H9 (cell line): ENCODE measurements at regions not wholly inside any gene's neighbourhood (a gene's known extent, or its start where the extent isn't known, plus 50 kb on each side); places are given as distances from the start of the nearest gene placed in this dataset.

ENCODE experiments used
- DNase-seq: peaks from one replicate; pipeline ENCODE4 v3.0.0-alpha.2; 2017
- H2AFZ ChIP-seq: one replicate; pipeline ENCODE4 v1.6.1; 2013; ENCODE audit warnings: mild to moderate bottlenecking, low read length, control low read depth, moderate library complexity
- H2AK5ac ChIP-seq: 2 replicates; pipeline ENCODE4 v1.6.1; 2013; ENCODE audit warnings: low read length, control low read depth, mixed read lengths; ENCODE audit not compliant: insufficient read length
- H2BK120ac ChIP-seq: one replicate; pipeline ENCODE4 v1.6.1; 2013; ENCODE audit warnings: low read depth, mild to moderate bottlenecking, low read length, control low read depth, inconsistent platforms; ENCODE audit not compliant: poor library complexity, severe bottlenecking
- H2BK12ac ChIP-seq: 2 replicates; pipeline ENCODE4 v1.6.1; 2013; ENCODE audit warnings: low read length, control low read depth, mixed read lengths, low read depth; ENCODE audit not compliant: insufficient read length
- H2BK15ac ChIP-seq: 2 replicates; pipeline ENCODE4 v1.6.1; 2013; ENCODE audit warnings: low read depth, low read length, control low read depth
- H2BK20ac ChIP-seq: one replicate; pipeline ENCODE4 v1.6.1; 2013; ENCODE audit warnings: low read depth, mild to moderate bottlenecking, low read length, control low read depth, inconsistent platforms; ENCODE audit not compliant: poor library complexity, severe bottlenecking
- H2BK5ac ChIP-seq: 2 replicates; pipeline ENCODE4 v1.6.1; 2013; ENCODE audit warnings: low read length, control low read depth, mixed read lengths; ENCODE audit not compliant: insufficient read length
- H3K14ac ChIP-seq: 2 replicates; pipeline ENCODE4 v1.6.1; 2013; ENCODE audit warnings: low read length, control low read depth; ENCODE audit not compliant: insufficient read depth
- H3K18ac ChIP-seq: 2 replicates; pipeline ENCODE4 v1.6.1; 2013; ENCODE audit warnings: low read depth, mild to moderate bottlenecking, mixed read lengths, low read length, control low read depth; ENCODE audit not compliant: insufficient read length
- H3K23ac ChIP-seq: 2 replicates; pipeline ENCODE4 v1.6.1; 2013; ENCODE audit warnings: low read length, control low read depth, mixed read lengths, low read depth; ENCODE audit not compliant: insufficient read length
- H3K23me2 ChIP-seq: 2 replicates; pipeline ENCODE4 v1.6.1; 2013; ENCODE audit warnings: low read depth, mild to moderate bottlenecking, mixed read lengths, low read length, control low read depth; ENCODE audit not compliant: insufficient read length, poor library complexity, severe bottlenecking
- H3K27ac ChIP-seq: 2 replicates; pipeline ENCODE4 v1.5.1; 2013; ENCODE audit warnings: low read length, control low read depth, mixed read lengths, low read depth; ENCODE audit not compliant: insufficient read length
- H3K27me3 ChIP-seq: 2 replicates; pipeline ENCODE4 v1.6.1; 2013; ENCODE audit warnings: low read length, control low read depth, inconsistent platforms; ENCODE audit not compliant: insufficient read depth
- H3K4ac ChIP-seq: 2 replicates; pipeline ENCODE4 v1.6.1; 2013; ENCODE audit warnings: low read depth, mild to moderate bottlenecking, control low read depth, inconsistent platforms, low read length, moderate library complexity
- H3K4me1 ChIP-seq: 2 replicates; pipeline ENCODE4 v1.6.1; 2013; ENCODE audit warnings: low read length, control low read depth, inconsistent platforms; ENCODE audit not compliant: insufficient read depth
- H3K4me2 ChIP-seq: 2 replicates; pipeline ENCODE4 v1.6.1; 2013; ENCODE audit warnings: low read length, control low read depth, mixed read lengths; ENCODE audit not compliant: insufficient read length, insufficient read depth
- H3K56ac ChIP-seq: 2 replicates; pipeline ENCODE4 v1.6.1; 2013; ENCODE audit warnings: low read depth, mild to moderate bottlenecking, mixed read lengths, low read length, control low read depth; ENCODE audit not compliant: insufficient read length
- H3K79me1 ChIP-seq: 2 replicates; pipeline ENCODE4 v1.6.1; 2013; ENCODE audit warnings: low read depth, mild to moderate bottlenecking, moderate library complexity, low read length, control low read depth, inconsistent platforms; ENCODE audit not compliant: insufficient read depth, poor library complexity, severe bottlenecking
- H3K79me2 ChIP-seq: 2 replicates; pipeline ENCODE4 v1.6.1; 2013; ENCODE audit warnings: low read length, control low read depth, inconsistent platforms; ENCODE audit not compliant: insufficient read depth
- H3K9ac ChIP-seq: 2 replicates; pipeline ENCODE4 v1.6.1; 2013; ENCODE audit warnings: low read length, control low read depth, mixed read lengths; ENCODE audit not compliant: insufficient read length; ENCODE audit errors: extremely low read depth
- H3K9me3 ChIP-seq: one replicate; pipeline ENCODE4 v1.6.1; 2013; ENCODE audit warnings: low read depth, low read length, inconsistent platforms; ENCODE audit not compliant: control insufficient read depth
- H3T11ph ChIP-seq: one replicate; pipeline ENCODE4 v1.6.1; 2013; ENCODE audit warnings: mild to moderate bottlenecking, low read length, control low read depth, inconsistent platforms
- H4K20me1 ChIP-seq: one replicate; pipeline ENCODE4 v1.6.1; 2013; ENCODE audit not compliant: control insufficient read depth, insufficient read length, insufficient read depth
- H4K5ac ChIP-seq: 2 replicates; pipeline ENCODE4 v1.6.1; 2013; ENCODE audit warnings: low read depth, mild to moderate bottlenecking, mixed read lengths, low read length, control low read depth; ENCODE audit not compliant: insufficient read length
- H4K8ac ChIP-seq: replicated peaks from 2 replicates; pipeline ENCODE4 v1.6.1; 2013; ENCODE audit warnings: low read length, control low read depth, mixed read lengths, low read depth; ENCODE audit not compliant: insufficient read length
- H4K91ac ChIP-seq: 2 replicates; pipeline ENCODE4 v1.6.1; 2013; ENCODE audit warnings: low read depth, mild to moderate bottlenecking, moderate library complexity, mixed read lengths, low read length, control low read depth; ENCODE audit not compliant: insufficient read length
- H3K27ac Mint-ChIP-seq, 3 experiments: 2 replicates in 2 of 3; 3 replicates in 1 of 3; pipeline ENCODE4 v1.8.0; 2020 to 2021; ENCODE audit warnings: mixed read lengths in 3 of 3, mild to moderate bottlenecking in 1 of 3, moderate library complexity in 1 of 3
- H3K27me3 Mint-ChIP-seq: 2 replicates; pipeline ENCODE4 v1.8.0; 2021; ENCODE audit warnings: low read depth, mild to moderate bottlenecking, moderate library complexity, mixed read lengths
- H3K36me3 Mint-ChIP-seq, 3 experiments: 2 replicates in 2 of 3; 3 replicates in 1 of 3; pipeline ENCODE4 v1.8.0; 2020 to 2021; ENCODE audit warnings: low read depth in 3 of 3, mixed read lengths in 3 of 3; ENCODE audit not compliant: insufficient read depth in 1 of 3
- H3K4me1 Mint-ChIP-seq, 2 experiments: 2 replicates each; pipeline ENCODE4 v1.8.0; 2020; ENCODE audit warnings: mixed read lengths in 2 of 2
- H3K4me3 Mint-ChIP-seq, 2 experiments: 2 replicates in 1 of 2; 3 replicates in 1 of 2; pipeline ENCODE4 v1.8.0; 2020 to 2021; ENCODE audit warnings: mild to moderate bottlenecking in 2 of 2, mixed read lengths in 2 of 2, moderate library complexity in 1 of 2
- H3K9me3 Mint-ChIP-seq, 2 experiments: 2 replicates in 1 of 2; 3 replicates in 1 of 2; pipeline ENCODE4 v1.8.0; 2020; ENCODE audit warnings: mild to moderate bottlenecking in 2 of 2, mixed read lengths in 2 of 2, moderate library complexity in 1 of 2
- WGBS: extraction: QIAGEN DNeasy Blood & Tissue Kit; methylation state at CpG from one replicate; pipeline ENCODE4 v1.1.7; 2013; ENCODE audit warnings: missing lambda C conversion rate, low lambda C conversion rate, mixed read lengths; ENCODE audit not compliant: insufficient read length; ENCODE audit errors: extremely low coverage; 5-methylcytosine and 5-hydroxymethylcytosine counted together
- TF ChIP-seq, protein P1 (sequence below): fragments of 200-600 bp; sonication (generic); conservative IDR thresholded peaks from 3 replicates; pipeline ENCODE4 v1.8.0; 2021; ENCODE audit warnings: antibody characterized with exemption, mild to moderate bottlenecking

DNA sequence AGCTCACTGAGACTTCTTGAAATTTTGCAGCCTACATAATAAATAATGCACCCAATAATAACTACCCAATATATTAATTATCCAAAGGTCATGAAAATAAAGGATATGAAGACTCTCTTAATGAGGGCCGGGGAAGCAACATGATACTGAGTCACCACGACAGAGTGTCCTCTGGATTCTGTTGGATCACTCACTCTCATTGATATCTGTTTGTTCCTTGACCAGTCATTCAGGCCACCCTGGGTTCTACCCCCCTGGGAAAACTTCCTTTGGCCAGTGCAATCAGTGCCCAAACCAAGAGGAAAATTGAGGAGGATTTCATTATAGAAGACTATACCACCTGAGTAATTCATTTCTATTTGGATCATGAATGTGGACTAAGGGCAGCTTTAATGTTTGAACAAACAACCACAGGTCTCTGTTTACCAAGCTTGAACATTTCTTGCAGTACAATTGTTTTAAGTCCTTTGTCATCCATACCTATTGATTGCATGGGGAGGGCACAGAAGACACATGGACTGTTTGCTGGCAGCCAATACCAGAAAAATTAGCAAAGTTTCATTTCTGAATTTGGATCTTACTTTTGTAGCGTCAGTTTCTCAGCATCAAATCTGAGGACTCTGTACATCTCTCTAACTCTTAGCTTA lies 137.2 kb upstream of the FGGY start:
- H4K91ac ChIP-seq, result no peak overlapping the region
- Mint-ChIP-seq H3K9me3 (peaks cover 9 to 16% of the 10 kb centered on the region in 2 experiments), H3K36me3 (peaks cover 5 to 13% (median 11%) of the 10 kb centered on the region in 3 experiments), H3K4me1 (peaks cover 15% of the 10 kb centered on the region in 2 experiments), H3K27ac (no peak overlapping the region), H3K27me3 (peaks cover 2% of the 10 kb centered on the region; the same call in 1 of the 2 replicates), H3K4me3 (no peak overlapping the region)
- H3K4ac ChIP-seq, result no peak overlapping the region
- no peak overlapping the region for H3K23ac ChIP-seq
- H3K56ac ChIP-seq, result no peak overlapping the region
- H3K79me2 ChIP-seq, result no peaks in the 10 kb centered on the region
- H2BK20ac ChIP-seq, result no peak overlapping the region
- peaks cover 2% of the 10 kb centered on the region; the same call in 1 of the 2 replicates for H3K4me1 ChIP-seq
- H2BK5ac ChIP-seq, result no peak overlapping the region
- H3K14ac ChIP-seq, result no peak overlapping the region
- H2AFZ ChIP-seq, result no peak overlapping the region
- no peak overlapping the region for H4K5ac ChIP-seq
- no CpG with 5 or more reads among the region's 3 CpGs for WGBS
- no peak overlapping the region for H3K9ac ChIP-seq
- DNase-seq, result no peak
- no peak overlapping the region for H2BK15ac ChIP-seq
- TF ChIP-seq, protein P1, sequence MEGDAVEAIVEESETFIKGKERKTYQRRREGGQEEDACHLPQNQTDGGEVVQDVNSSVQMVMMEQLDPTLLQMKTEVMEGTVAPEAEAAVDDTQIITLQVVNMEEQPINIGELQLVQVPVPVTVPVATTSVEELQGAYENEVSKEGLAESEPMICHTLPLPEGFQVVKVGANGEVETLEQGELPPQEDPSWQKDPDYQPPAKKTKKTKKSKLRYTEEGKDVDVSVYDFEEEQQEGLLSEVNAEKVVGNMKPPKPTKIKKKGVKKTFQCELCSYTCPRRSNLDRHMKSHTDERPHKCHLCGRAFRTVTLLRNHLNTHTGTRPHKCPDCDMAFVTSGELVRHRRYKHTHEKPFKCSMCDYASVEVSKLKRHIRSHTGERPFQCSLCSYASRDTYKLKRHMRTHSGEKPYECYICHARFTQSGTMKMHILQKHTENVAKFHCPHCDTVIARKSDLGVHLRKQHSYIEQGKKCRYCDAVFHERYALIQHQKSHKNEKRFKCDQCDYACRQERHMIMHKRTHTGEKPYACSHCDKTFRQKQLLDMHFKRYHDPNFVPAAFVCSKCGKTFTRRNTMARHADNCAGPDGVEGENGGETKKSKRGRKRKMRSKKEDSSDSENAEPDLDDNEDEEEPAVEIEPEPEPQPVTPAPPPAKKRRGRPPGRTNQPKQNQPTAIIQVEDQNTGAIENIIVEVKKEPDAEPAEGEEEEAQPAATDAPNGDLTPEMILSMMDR, result no peak
- no peak overlapping the region for H4K8ac ChIP-seq
- no peaks in the 10 kb centered on the region for H3K9me3 ChIP-seq
- no peak overlapping the region for H2BK12ac ChIP-seq
- H3K27ac ChIP-seq, result no peak overlapping the region
- H3K27me3 ChIP-seq, result no peaks in the 10 kb centered on the region
- H4K20me1 ChIP-seq, result no peaks in the 10 kb centered on the region
- H3T11ph ChIP-seq, result no peak overlapping the region
- no peak overlapping the region for H3K4me2 ChIP-seq
- H3K79me1 ChIP-seq, result no peaks in the 10 kb centered on the region
- no peak overlapping the region for H3K18ac ChIP-seq
- H3K23me2 ChIP-seq, result peaks cover 3% of the 10 kb centered on the region
- H2AK5ac ChIP-seq, result no peak overlapping the region
- H2BK120ac ChIP-seq, result no peak overlapping the region
